ENCODE measurements at regions not wholly inside any gene's neighbourhood (a gene's known extent, or its start where the extent isn't known, plus 50 kb on each side); places are given as distances from the start of the nearest gene placed in this dataset.

DNA sequence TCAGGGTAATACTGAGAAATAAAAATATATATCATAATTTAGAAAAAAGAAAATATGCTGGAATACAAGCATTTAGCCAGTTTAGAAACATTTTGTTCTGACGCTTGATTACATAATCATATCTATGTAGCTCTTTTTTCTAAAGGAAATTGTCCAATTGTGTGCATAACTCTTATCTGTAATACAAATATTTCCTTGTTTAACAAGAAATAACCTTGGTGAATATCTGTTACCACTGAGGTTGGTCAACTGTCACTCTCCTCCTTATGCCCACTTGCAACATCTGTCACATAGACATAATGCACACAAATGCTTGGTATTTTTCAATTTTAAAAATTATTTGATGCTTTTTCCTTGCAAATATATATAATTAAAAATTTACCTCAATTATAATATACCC lies 609.7 kb downstream of the TLL1 start:
- no peak for DNase-seq (ENCODE audit: low read depth, low spot score)

DNA sequence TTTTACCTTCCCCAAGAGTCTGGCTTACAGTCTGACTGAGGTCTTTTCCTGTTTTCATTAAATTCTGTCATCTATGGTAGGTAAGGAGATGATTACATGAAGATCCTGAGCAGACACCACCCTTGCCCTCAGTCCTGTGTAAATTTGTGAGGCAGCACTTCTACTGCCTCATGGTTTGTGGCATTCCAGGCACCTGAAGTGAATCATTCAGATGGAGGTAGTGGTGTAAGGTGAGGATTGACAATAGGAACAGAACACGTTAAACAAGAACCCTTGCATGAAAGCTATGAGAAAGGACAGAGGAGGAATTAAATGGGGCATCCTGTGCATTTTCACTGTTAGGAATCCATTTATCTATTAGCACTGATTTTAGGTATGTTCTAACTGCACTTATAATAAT lies 618.6 kb downstream of the TLL1 start:
- no peak for DNase-seq (ENCODE audit: low read depth, low spot score)

DNA sequence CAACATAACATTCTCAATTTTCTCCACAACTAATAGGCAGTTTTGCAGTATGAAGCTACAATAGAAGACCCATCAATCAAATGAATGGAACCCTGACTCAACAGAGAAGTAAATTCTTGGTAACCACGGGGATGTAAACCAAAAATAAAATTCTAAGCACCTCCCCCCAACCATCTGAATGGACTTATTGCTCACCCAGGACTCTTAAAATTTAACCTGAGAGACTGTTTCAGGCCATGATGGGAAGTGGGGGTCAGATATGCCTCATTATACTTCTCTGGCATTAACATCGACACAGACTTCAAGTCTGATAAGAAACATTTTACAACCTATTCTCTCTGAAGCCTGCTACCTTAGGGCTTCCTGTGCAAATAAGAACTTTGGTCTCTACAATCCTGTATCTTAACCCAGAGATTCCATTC lies 620.9 kb downstream of the TLL1 start:
- DNase-seq (ENCODE audit: low read depth, low spot score) = no peak

DNA sequence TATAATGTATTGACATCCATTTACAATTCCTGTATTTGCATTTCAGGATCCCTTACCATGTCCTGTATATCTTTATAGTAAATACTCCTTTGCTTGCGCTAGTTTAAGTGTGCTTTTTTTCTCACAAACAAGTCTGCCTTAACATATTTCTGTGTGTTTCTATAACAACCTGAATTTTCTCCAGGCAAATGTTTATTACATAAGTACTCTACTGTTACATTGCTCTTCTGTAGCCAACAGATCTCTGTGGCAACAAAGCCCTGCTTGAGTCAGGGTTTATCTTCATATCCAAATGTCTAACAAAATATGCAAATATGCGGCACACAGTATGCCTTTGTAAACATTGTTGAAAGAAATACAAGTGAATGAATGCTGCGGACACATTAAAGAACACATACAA lies 625.5 kb downstream of the TLL1 start:
- DNase-seq (ENCODE audit: low read depth, low spot score) = no peak

DNA sequence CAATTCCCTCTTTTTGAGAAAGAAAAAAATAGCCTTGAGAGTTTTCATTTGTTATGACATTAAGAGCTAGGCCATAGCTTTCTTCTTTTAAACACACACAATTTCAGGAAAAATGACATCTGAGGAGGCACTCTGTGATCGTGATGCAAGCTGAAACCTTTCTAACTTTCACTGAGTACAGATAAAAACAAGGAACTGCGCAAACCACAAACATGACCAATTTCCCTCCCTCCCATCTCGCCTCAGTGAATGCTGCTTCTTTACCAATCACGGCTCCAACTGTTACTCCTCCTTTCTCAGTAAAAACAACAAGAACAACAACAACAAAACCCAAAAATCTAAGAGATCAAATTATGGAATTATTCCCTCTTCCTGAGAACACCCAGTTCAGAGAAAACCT lies 626.8 kb downstream of the TLL1 start:
- no peak for DNase-seq (ENCODE audit: low read depth, low spot score)

DNA sequence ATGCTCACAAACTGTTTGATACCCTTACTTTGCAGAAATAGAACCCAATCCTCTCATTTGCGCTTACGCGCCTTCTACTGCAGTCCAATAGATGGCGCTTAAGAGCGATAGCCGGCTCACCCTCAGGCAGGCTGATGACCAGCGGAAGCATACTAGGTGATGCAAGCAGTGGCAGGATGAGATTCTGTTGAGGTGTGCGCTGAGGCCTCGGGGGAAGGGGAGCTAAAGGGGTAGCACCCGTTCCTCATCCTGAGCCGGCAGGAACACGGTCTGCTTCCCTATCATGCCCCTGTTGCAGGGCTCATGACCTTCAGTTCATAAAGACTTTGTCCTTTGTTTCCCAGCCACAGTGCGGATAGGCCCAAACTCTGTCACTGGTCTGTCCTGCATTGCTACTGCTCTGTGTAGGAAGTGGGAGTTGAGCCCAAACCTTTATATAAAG lies 628.9 kb downstream of the TLL1 start:
- DNase-seq (ENCODE audit: low read depth, low spot score) = peak; percentile 56

DNA sequence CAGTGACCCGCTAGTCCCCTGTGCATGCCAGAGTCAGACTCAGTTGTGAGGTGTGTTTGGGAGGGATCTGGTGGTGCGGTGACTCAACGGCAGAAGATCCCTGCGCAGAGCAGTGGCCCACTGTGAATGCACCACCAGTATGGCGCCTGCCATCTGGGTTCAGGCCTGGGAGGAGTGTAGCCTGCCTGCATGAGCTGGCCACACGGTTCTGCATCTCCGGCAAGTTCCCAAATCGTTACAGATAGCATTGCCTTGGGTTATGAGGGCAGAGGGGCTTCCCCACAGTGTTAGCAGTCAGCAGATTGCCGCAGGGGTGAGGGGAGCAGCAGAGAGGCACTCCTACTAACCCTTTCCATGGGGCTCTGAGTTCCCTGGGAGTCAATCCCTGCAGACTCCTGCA lies 629.6 kb downstream of the TLL1 start:
- no peak for DNase-seq (ENCODE audit: low read depth, low spot score)

DNA sequence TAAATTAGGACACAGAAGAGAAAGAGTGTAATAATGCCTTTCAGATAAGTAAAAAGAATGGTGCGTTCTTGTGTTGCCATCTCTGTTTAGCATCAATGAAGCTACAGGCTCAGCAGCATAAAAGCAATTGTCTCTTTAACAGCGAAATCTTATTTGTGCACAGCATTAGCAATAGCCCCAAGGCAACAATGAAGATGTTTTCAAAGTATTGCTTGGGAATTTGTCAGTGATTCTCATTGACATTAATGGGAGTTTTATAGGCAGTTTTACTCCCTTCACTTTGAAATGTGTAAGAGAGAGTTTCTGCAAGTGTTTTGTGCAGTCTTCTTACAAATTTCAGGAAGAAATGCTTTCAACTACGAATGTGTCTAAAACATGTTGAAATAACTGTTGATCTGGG lies 633.0 kb downstream of the TLL1 start:
- no peak for DNase-seq (ENCODE audit: low read depth, low spot score)

DNA sequence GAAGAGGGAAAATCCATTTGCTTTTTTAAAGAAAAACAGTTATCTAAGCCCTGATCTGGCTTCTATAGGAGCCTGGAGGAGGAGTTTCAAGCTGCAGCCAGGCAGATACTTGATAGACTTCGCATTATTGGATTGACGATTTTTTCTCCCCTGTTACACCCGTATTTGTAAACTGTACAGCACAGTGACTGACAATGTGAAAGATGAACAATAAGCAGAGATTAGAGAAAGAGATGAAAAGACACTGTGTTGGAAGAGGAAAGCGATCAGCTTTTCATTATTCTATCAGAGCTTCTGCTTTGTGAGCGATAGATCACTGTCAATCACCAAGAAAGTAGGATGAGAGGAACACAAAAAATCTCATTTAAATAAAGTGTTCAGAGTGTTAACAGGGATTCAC lies 639.2 kb downstream of the TLL1 start:
- no peak for DNase-seq (ENCODE audit: low read depth, low spot score)

DNA sequence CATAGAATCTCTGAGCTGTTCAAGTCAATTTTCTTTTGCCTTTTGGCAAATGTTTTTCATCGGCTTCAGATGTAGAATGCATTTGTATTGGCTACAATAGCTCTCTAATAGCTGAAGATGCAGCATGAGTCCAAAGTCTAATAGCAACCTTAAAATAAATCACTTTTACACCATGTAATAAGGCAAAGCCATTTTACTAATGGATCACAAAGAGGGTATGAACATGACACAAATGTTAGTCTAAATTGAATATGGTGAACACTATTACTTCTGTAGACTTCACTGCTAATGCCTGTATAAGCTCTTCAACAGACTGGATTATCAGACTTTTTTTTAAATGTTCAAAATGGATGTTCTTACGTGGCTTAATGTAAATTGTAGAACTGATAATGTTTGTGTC lies 645.3 kb downstream of the TLL1 start:
- no peak for DNase-seq (ENCODE audit: low read depth, low spot score)

DNA sequence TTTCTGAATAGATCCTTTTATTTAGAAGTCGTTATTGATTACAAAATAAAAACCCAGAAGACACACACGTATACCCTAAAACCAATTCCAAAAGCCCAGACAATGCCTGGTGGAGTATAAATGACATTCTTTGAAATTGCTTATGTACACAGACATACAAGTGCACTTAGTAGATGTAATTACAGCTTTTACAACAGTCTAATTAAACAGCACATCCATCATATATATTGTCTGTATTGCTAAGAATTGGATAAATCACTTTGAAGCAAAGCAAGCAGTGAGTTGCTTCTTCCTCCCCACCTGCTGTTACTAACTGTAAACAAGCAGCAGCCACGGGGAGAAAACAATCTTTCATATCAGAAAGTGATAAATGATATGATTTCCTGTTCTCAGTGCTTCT lies 645.7 kb downstream of the TLL1 start:
- no peak for DNase-seq (ENCODE audit: low read depth, low spot score)

DNA sequence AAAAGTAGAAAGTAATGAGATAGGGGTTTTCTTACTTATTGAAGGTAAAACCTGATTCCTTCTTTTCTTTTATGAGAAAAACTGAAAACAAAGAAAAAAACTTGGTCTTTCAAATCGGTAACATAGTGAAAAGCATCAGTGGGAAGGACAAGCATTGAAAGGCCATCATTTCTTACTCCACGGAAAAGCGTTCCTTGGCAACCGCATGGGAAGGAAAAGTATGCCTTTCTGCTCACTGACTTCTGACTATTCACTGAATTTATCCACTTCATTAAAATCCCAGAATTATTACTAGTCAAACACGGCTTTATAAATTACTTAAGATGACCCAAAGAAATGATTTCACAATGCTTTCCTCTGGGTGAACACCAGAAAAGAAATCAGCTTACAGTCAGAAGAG lies 646.7 kb downstream of the TLL1 start:
- DNase-seq (ENCODE audit: low read depth, low spot score) = no peak

DNA sequence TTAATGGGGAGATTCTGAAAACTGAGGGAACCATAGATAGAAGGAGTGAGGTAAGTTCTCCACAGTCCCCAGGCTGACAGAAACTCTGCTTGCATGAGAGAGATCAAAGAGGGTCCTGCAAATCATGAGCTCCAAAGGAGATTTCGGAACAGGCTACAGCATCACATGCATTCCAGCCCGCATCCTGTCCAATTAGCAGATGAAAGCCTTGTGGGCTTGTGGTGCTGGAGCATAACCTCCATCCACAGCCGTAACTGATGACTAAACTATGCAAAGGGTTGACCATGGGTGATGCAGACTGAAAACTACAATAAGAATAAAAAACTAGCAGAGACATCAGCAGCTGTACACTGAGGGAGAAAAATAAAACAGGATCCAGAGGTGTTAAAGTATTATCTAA lies 654.5 kb downstream of the TLL1 start:
- peak; percentile 23 for DNase-seq (ENCODE audit: low read depth, low spot score)

DNA sequence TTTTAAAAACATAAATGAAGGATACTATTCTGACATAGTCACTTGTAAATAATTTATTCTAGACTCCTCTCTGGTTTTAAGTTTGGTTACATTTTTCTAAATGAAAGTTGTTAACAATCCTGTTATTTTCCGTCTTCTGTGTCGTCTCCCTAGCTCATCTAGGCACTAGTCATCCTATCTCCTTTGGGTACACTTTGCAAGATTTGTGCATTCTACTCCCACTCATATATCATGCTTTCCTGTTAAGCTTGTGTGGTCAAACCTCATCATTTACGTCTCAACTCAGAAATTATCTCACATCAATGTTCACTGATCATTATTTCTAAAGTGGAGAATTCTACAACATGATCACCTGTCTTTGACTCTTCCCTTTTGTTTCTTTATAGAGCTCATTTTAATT lies 658.7 kb downstream of the TLL1 start:
- no peak for DNase-seq (ENCODE audit: low read depth, low spot score)

DNA sequence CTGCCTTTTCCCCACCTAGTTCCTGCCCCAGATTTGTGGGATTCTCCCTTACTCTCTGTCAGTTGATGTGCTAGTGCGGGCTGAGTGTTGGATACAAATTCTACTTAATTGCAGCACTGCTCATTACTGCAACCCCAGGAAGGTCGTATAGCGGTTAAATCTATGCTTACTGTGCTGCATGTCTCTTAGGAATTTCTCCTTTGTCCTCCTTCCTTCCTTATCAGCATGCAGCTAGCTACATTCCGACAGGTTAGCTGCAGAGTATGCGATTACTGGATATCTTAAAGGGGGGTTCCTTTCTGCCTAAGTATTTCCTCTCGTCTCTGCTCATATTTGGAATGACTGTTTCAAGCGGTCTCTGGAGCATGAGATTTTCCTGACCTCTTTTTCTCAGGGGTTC lies 662.8 kb downstream of the TLL1 start:
- DNase-seq (ENCODE audit: low read depth, low spot score) = peak; percentile 12

DNA sequence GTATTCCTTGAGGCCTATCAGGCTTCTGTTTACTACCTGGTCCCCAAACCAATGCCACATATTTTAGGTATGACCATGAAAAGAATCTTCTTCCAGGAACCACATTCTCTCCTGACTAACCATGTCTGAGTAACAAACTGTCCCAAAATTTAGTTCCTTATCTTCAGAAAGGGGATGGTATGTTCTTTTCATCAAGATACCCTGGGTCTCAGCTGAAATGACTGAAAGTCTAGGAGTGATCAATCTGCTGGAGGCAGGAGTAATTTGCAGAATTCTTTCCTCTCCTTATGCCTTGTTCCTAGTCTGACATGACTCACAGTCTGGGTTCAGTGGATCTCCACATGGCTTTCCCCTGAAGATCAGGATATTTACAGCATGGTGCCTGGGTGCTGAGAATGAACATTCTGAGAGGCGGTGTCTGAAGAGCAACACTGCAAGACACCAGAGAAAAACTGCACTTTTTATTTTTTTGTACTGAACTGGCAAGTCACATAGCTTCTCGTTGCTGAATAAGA lies 665.5 kb downstream of the TLL1 start:
- no peak for DNase-seq (ENCODE audit: low read depth, low spot score)

DNA sequence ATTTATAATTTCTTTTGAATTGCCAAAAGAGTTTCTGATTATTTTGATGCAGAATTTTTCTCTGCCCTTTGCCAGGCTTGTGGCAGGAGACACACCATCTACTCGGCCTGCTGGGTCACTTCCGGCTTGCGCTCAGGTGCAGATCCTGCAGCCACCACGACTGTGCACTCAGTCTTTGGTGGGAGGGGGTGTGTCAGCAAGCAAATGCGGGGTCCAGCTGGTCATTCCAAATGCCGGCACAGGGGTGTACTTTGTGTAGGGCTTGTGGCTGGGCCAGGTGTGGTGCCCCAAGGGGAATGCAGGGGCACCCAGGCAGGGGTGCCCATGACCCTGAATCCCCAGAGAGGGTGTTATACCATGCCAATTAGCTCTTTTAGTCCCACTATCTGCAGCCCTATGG lies 673.0 kb downstream of the TLL1 start:
- no peak for DNase-seq (ENCODE audit: low read depth, low spot score)

DNA sequence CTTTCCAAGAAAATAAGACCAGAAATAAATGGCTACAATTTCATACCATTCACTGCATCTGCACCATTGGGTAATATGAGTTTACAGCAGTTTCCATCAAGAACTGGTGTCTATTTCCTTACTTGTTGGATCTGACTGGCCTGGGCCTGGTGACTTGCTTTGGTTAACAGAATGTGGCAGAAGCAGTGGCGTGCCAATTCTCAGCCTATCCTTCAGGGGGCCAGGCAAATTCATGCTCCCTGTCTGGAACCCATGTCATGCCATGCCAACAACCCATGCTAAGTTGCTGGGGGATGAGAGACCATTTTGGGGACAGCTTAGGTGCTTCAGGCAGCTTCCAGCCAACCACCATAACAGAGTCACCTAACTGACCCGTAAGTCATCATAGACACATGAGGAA lies 656.7 kb downstream of the SPOCK3 start:
- DNase-seq (ENCODE audit: low read depth, low spot score) = no peak

DNA sequence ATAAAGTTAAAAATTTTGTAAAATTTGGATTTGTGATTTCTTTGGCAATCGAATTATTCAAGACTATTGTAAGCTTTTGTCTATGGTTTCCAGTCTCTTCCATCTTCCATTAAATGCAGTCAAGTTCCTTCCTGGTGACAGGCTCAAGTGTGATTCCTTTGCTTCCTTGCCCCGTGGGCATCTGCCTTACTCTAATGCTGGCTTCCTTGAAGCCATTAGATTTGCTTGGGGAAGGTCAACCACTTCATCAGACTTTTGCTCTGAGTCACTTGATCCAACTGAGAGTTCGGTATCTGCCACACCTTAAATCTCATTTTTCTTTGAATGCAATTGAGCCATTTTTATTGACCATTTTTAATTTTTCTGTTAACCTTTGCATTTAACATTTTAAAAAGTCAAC lies 648.8 kb downstream of the SPOCK3 start:
- no peak for DNase-seq (ENCODE audit: low read depth, low spot score)

DNA sequence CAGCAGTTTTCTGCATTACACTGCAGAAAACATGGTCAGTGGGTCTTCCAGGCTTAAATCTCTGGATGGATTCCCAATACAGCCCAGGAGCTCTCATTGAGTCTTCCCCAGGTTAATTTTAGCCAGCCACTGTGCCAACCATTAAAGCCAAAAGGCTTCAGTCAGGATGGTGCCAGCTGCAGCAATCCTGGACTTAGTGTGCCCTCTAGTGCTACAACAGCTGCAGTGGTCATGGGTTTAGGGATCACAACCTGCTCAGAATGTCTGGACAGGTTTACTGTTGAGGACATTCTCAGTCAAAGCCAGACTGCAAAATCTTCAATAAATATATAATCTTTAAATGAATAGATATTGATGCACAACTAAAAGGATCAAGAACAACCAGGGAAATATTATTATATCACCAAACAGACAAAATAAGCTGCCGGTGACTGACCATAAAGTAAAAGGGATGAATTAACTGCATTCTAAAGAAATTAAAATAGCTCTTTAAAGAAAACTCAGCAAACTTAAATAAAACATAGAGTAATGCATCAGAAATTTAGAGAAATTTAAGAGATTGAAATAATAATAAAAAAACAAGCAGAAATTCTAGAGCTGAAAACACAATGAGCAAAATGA lies 639.9 kb downstream of the SPOCK3 start:
- peak; percentile 28 for DNase-seq (ENCODE audit: low read depth, low spot score)

DNA sequence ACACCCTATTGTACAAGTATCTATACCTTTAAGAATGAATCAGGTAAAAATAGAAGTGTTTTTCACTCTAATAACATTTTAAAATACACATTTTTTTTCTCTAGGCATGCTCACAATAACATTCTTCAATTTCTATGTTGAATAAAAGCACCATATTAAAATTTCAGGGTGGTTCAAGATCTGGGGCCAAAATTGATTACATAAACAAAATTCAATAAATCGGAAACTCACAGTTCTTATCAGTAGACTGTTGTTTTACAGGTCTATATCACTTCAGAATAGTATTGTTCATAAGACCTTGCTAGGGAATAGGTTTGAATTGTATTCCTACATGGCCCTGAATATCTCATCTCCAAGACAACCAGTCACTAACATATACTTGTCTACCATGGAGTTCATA lies 634.0 kb downstream of the SPOCK3 start:
- DNase-seq (ENCODE audit: low read depth, low spot score) = no peak

DNA sequence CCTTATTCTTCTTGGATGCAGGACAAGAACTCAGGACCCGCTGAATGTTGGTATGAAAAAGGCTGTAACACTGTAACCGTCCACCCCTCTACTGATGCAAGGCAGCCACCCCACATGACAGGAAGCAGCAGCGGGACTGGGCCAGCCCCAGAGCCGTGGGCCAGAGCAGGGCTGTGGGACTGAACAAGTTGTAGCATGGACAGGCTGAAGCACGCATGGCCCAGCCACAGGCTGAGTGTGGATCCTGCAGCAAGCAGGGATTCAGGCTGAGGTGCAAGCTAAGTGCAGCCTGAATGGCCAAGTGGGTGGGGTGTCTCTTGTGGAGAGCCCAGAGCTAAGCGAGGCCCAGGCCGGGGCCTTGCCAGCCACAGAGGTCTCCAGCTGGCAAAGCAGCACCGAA lies 632.2 kb downstream of the SPOCK3 start:
- no peak for DNase-seq (ENCODE audit: low read depth, low spot score)

DNA sequence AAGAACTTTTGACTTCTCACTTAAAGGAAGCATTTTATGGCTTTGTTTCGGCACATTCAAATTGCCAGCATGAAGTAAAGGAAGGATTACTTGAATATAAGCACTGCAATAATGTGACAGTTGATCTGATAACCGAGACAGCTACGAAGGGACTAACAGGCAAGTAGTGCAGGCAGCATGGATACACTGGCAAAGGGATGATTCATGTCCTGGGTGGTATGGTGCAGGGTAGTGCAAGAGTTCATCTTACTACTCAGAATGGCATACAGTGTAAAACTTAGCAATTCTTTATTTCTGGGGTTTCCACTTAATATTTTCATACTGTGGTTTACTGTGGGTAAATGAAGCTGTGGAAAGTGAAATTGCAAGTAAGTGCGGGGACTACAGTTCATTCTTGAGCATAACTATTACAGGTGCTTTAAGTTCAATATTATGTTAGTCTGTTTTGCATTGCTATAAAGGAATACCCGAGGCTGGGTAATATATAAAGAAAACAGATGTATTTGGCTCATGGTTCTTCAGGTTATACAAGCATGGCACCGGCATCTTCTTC lies 611.8 kb downstream of the SPOCK3 start:
- DNase-seq (ENCODE audit: low read depth, low spot score) = no peak
